ENCODE measurements at regions not wholly inside any gene's neighbourhood (a gene's known extent, or its start where the extent isn't known, plus 50 kb on each side); places are given as distances from the start of the nearest gene placed in this dataset.

- H3K27me3 ChIP-seq (ENCODE audit: control insufficient read depth, insufficient read depth, low read length), result no peaks in the 10 kb centered on the region
- H3K4me3 ChIP-seq (ENCODE audit: low read length), result no peak overlapping the region
- H3K27ac ChIP-seq (ENCODE audit: low read length), result no peak overlapping the region
- H3K4me1 ChIP-seq (ENCODE audit: control insufficient read depth, insufficient read depth, low read length), result no peaks in the 10 kb centered on the region
- H3K9me3 ChIP-seq (ENCODE audit: control insufficient read depth, low read depth, low read length), result no peaks in the 10 kb centered on the region
- DNase-seq, result no peak
- no peaks in the 10 kb centered on the region for H3K36me3 ChIP-seq (ENCODE audit: control insufficient read depth, insufficient read depth, low read length)
- WGBS (ENCODE audit: insufficient coverage, low lambda C conversion rate), result no CpG with 5 or more reads among the region's 6 CpGs
Observed at GRCh38 chr2:100675373-100675772, 112.6 kb downstream of the PDCL3 start.

GRCh38 chr2:100675855-100676254 is 113.1 kb downstream of the PDCL3 start:
- Histone ChIP-seq H3K9me3 (ENCODE audit: control insufficient read depth, low read depth, low read length) (no peaks in the 10 kb centered on the region), H3K4me3 (ENCODE audit: low read length) (no peak overlapping the region), H3K4me1 (ENCODE audit: control insufficient read depth, insufficient read depth, low read length) (no peaks in the 10 kb centered on the region), H3K27ac (ENCODE audit: low read length) (no peak overlapping the region), H3K36me3 (ENCODE audit: control insufficient read depth, insufficient read depth, low read length) (no peaks in the 10 kb centered on the region), H3K27me3 (ENCODE audit: control insufficient read depth, insufficient read depth, low read length) (no peaks in the 10 kb centered on the region)
- no CpG with 5 or more reads among the region's 4 CpGs for WGBS (ENCODE audit: insufficient coverage, low lambda C conversion rate)
- DNase-seq, result no peak

GRCh38 chr2:100676346-100676745 is 113.6 kb downstream of the PDCL3 start:
- Histone ChIP-seq H3K9me3 (ENCODE audit: control insufficient read depth, low read depth, low read length) (no peaks in the 10 kb centered on the region), H3K4me1 (ENCODE audit: control insufficient read depth, insufficient read depth, low read length) (no peaks in the 10 kb centered on the region), H3K4me3 (ENCODE audit: low read length) (no peak overlapping the region), H3K27ac (ENCODE audit: low read length) (no peak overlapping the region), H3K27me3 (ENCODE audit: control insufficient read depth, insufficient read depth, low read length) (no peaks in the 10 kb centered on the region), H3K36me3 (ENCODE audit: control insufficient read depth, insufficient read depth, low read length) (no peaks in the 10 kb centered on the region)
- WGBS (ENCODE audit: insufficient coverage, low lambda C conversion rate), result no CpG with 5 or more reads among the region's 4 CpGs
- DNase-seq, result no peak

- Histone ChIP-seq H3K27me3 (ENCODE audit: control insufficient read depth, insufficient read depth, low read length) (no peaks in the 10 kb centered on the region), H3K9me3 (ENCODE audit: control insufficient read depth, low read depth, low read length) (no peaks in the 10 kb centered on the region), H3K4me1 (ENCODE audit: control insufficient read depth, insufficient read depth, low read length) (no peaks in the 10 kb centered on the region), H3K36me3 (ENCODE audit: control insufficient read depth, insufficient read depth, low read length) (no peaks in the 10 kb centered on the region), H3K27ac (ENCODE audit: low read length) (no peak overlapping the region), H3K4me3 (ENCODE audit: low read length) (no peak overlapping the region)
- DNase-seq, result no peak
- WGBS (ENCODE audit: insufficient coverage, low lambda C conversion rate), result no CpG with 5 or more reads among the region's 11 CpGs
Observed at GRCh38 chr2:100677611-100678185, 114.9 kb downstream of the PDCL3 start.

- no peaks in the 10 kb centered on the region for H3K4me1 ChIP-seq (ENCODE audit: control insufficient read depth, insufficient read depth, low read length)
- no CpG with 5 or more reads among the region's 10 CpGs for WGBS (ENCODE audit: insufficient coverage, low lambda C conversion rate)
Observed at GRCh38 chr2:100679211-100679610, 116.4 kb downstream of the PDCL3 start.

GRCh38 chr2:100682536-100682935 is 119.7 kb downstream of the PDCL3 start:
- H3K36me3 ChIP-seq (ENCODE audit: control insufficient read depth, insufficient read depth, low read length), result no peaks in the 10 kb centered on the region
- no peaks in the 10 kb centered on the region for H3K27me3 ChIP-seq (ENCODE audit: control insufficient read depth, insufficient read depth, low read length)
- no peaks in the 10 kb centered on the region for H3K9me3 ChIP-seq (ENCODE audit: control insufficient read depth, low read depth, low read length)
- WGBS (ENCODE audit: insufficient coverage, low lambda C conversion rate), result no CpG with 5 or more reads among the region's 7 CpGs
- H3K4me3 ChIP-seq (ENCODE audit: low read length), result no peak overlapping the region
- H3K4me1 ChIP-seq (ENCODE audit: control insufficient read depth, insufficient read depth, low read length), result no peaks in the 10 kb centered on the region
- H3K27ac ChIP-seq (ENCODE audit: low read length), result no peak overlapping the region
- DNase-seq, result no peak

More at GRCh38 chr2:100679211-100679610, 116.4 kb downstream of the PDCL3 start:
- H3K27ac ChIP-seq (ENCODE audit: low read length), result no peak overlapping the region
- no peaks in the 10 kb centered on the region for H3K36me3 ChIP-seq (ENCODE audit: control insufficient read depth, insufficient read depth, low read length)
- no peaks in the 10 kb centered on the region for H3K27me3 ChIP-seq (ENCODE audit: control insufficient read depth, insufficient read depth, low read length)
- H3K9me3 ChIP-seq (ENCODE audit: control insufficient read depth, low read depth, low read length), result no peaks in the 10 kb centered on the region
- no peak overlapping the region for H3K4me3 ChIP-seq (ENCODE audit: low read length)
- no peak for DNase-seq

- no peak for DNase-seq
- no peaks in the 10 kb centered on the region for H3K27me3 ChIP-seq (ENCODE audit: control insufficient read depth, insufficient read depth, low read length)
- no peaks in the 10 kb centered on the region for H3K9me3 ChIP-seq (ENCODE audit: control insufficient read depth, low read depth, low read length)
- no CpG with 5 or more reads among the region's 4 CpGs for WGBS (ENCODE audit: insufficient coverage, low lambda C conversion rate)
- no peaks in the 10 kb centered on the region for H3K36me3 ChIP-seq (ENCODE audit: control insufficient read depth, insufficient read depth, low read length)
- no peak overlapping the region for H3K4me3 ChIP-seq (ENCODE audit: low read length)
- H3K4me1 ChIP-seq (ENCODE audit: control insufficient read depth, insufficient read depth, low read length), result no peaks in the 10 kb centered on the region
- no peak overlapping the region for H3K27ac ChIP-seq (ENCODE audit: low read length)
Observed at GRCh38 chr2:100683231-100683630, 120.4 kb downstream of the PDCL3 start.

GRCh38 chr2:100691846-100692245 is 128.1 kb upstream of the NPAS2 start:
- H3K4me3 ChIP-seq (ENCODE audit: low read length), result no peak overlapping the region
- no peaks in the 10 kb centered on the region for H3K4me1 ChIP-seq (ENCODE audit: control insufficient read depth, insufficient read depth, low read length)

GRCh38 chr2:100692381-100692780 is 127.6 kb upstream of the NPAS2 start:
- WGBS (ENCODE audit: insufficient coverage, low lambda C conversion rate), result no CpG with 5 or more reads among the region's 5 CpGs
- Histone ChIP-seq H3K36me3 (ENCODE audit: control insufficient read depth, insufficient read depth, low read length) (no peaks in the 10 kb centered on the region), H3K4me3 (ENCODE audit: low read length) (no peak overlapping the region), H3K9me3 (ENCODE audit: control insufficient read depth, low read depth, low read length) (peaks cover 4% of the 10 kb centered on the region), H3K27ac (ENCODE audit: low read length) (no peak overlapping the region), H3K27me3 (ENCODE audit: control insufficient read depth, insufficient read depth, low read length) (no peaks in the 10 kb centered on the region), H3K4me1 (ENCODE audit: control insufficient read depth, insufficient read depth, low read length) (no peaks in the 10 kb centered on the region)
- no peak for DNase-seq

More at GRCh38 chr2:100691846-100692245, 128.1 kb upstream of the NPAS2 start:
- Histone ChIP-seq H3K27me3 (ENCODE audit: control insufficient read depth, insufficient read depth, low read length) (no peaks in the 10 kb centered on the region), H3K9me3 (ENCODE audit: control insufficient read depth, low read depth, low read length) (peaks cover 4% of the 10 kb centered on the region), H3K36me3 (ENCODE audit: control insufficient read depth, insufficient read depth, low read length) (no peaks in the 10 kb centered on the region), H3K27ac (ENCODE audit: low read length) (no peak overlapping the region)
- WGBS (ENCODE audit: insufficient coverage, low lambda C conversion rate), result no CpG with 5 or more reads among the region's 3 CpGs
- no peak for DNase-seq

GRCh38 chr2:100692906-100693305 is 127.0 kb upstream of the NPAS2 start:
- no peaks in the 10 kb centered on the region for H3K4me1 ChIP-seq (ENCODE audit: control insufficient read depth, insufficient read depth, low read length)
- peaks cover 4% of the 10 kb centered on the region for H3K9me3 ChIP-seq (ENCODE audit: control insufficient read depth, low read depth, low read length)
- no peak for DNase-seq
- no peaks in the 10 kb centered on the region for H3K36me3 ChIP-seq (ENCODE audit: control insufficient read depth, insufficient read depth, low read length)
- H3K27ac ChIP-seq (ENCODE audit: low read length), result no peak overlapping the region
- H3K27me3 ChIP-seq (ENCODE audit: control insufficient read depth, insufficient read depth, low read length), result no peaks in the 10 kb centered on the region
- no peak overlapping the region for H3K4me3 ChIP-seq (ENCODE audit: low read length)

- no peaks in the 10 kb centered on the region for H3K4me1 ChIP-seq (ENCODE audit: control insufficient read depth, insufficient read depth, low read length)
- H3K27me3 ChIP-seq (ENCODE audit: control insufficient read depth, insufficient read depth, low read length), result peaks cover 4% of the 10 kb centered on the region
- 100% methylated on average over 1 of the region's 5 CpGs for WGBS (ENCODE audit: insufficient coverage, low lambda C conversion rate)
Observed at GRCh38 chr2:100699131-100699530, 120.8 kb upstream of the NPAS2 start.

More at GRCh38 chr2:100699131-100699530, 120.8 kb upstream of the NPAS2 start:
- no peaks in the 10 kb centered on the region for H3K36me3 ChIP-seq (ENCODE audit: control insufficient read depth, insufficient read depth, low read length)
- no peak overlapping the region for H3K4me3 ChIP-seq (ENCODE audit: low read length)
- no peak for DNase-seq
- peaks cover 7% of the 10 kb centered on the region for H3K9me3 ChIP-seq (ENCODE audit: control insufficient read depth, low read depth, low read length)
- H3K27ac ChIP-seq (ENCODE audit: low read length), result no peak overlapping the region
